Panc1 (cell line): ENCODE measurements at regions not wholly inside any gene's neighbourhood (a gene's known extent, or its start where the extent isn't known, plus 50 kb on each side); places are given as distances from the start of the nearest gene placed in this dataset.

ENCODE experiments used
- ATAC-seq: fragments of 200-7000 bp; cut with Tn5 transposase; 2 replicates; pipeline ENCODE4 v1.9.1; 2020; ENCODE audit warnings: mild to moderate bottlenecking, moderate library complexity
- BruUV-seq: library from RNA; stranded (reverse); fragments of 400-500 nt; replicated peaks from 2 replicates; lab custom pipeline; 2021; lab: Mats Ljungman, UMichigan
- CTCF ChIA-PET: fragments of 300-600 bp; sonication (Branson Sonifier 250); formaldehyde crosslinking; loops from one replicate; lab custom pipeline; 2022; ENCODE audit warnings: antibody characterized with exemption; lab: Charles Lee
- POLR2A ChIA-PET: fragments of 300-600 bp; sonication (Branson Sonifier 250); formaldehyde crosslinking; loops from one replicate; lab custom pipeline; 2022; ENCODE audit warnings: antibody characterized with exemption; lab: Charles Lee
- DNase-seq: peaks from one replicate; pipeline ENCODE4 v3.0.0-alpha.2; 2010; ENCODE audit warnings: low read depth, low spot score
- H3K27ac ChIP-seq: 2 replicates; pipeline ENCODE4 v1.5.1; 2011; ENCODE audit warnings: mild to moderate bottlenecking, low read length, inconsistent platforms
- H3K27me3 ChIP-seq: fragments of 200-500 bp; sonication (Bioruptor generic); 2 replicates; pipeline ENCODE4 v1.6.0; 2014; ENCODE audit warnings: low read length, inconsistent platforms; ENCODE audit not compliant: control insufficient read depth, insufficient read depth
- H3K36me3 ChIP-seq: fragments of 200-500 bp; sonication (Bioruptor generic); 2 replicates; pipeline ENCODE4 v1.5.1; 2014; ENCODE audit warnings: inconsistent platforms, mild to moderate bottlenecking, low read length, moderate library complexity; ENCODE audit not compliant: control insufficient read depth, insufficient read depth
- H3K4me1 ChIP-seq: 2 replicates; pipeline ENCODE4 v1.5.1; 2011; ENCODE audit warnings: inconsistent platforms, mild to moderate bottlenecking, low read length, moderate library complexity; ENCODE audit not compliant: control insufficient read depth, insufficient read depth
- H3K4me3 ChIP-seq, 2 experiments: 2 replicates each; pipeline ENCODE4 v1.5.1; 2011 to 2012; ENCODE audit warnings: low read depth in 2 of 2, low read length in 2 of 2, mild to moderate bottlenecking in 2 of 2, inconsistent platforms in 1 of 2, moderate library complexity in 1 of 2
- H3K9me3 ChIP-seq: fragments of 200-500 bp; sonication (Bioruptor generic); 2 replicates; pipeline ENCODE4 v1.5.1; 2014; ENCODE audit warnings: low read depth, mild to moderate bottlenecking, inconsistent platforms, low read length, moderate library complexity; ENCODE audit not compliant: control insufficient read depth, insufficient read depth
- POLR2AphosphoS5 ChIP-seq: IDR thresholded peaks from 2 replicates; pipeline ENCODE4 v1.6.1; 2012; ENCODE audit warnings: mild to moderate bottlenecking, low read depth, low read length, moderate library complexity
- SIN3A ChIP-seq: IDR thresholded peaks from 2 replicates; pipeline ENCODE4 v1.6.1; 2012; ENCODE audit warnings: low read depth, mild to moderate bottlenecking, low read length, moderate library complexity, borderline replicate concordance; ENCODE audit not compliant: insufficient read depth
- TCF7L2 ChIP-seq: IDR thresholded peaks from 2 replicates; pipeline ENCODE4 v1.6.1; 2011; ENCODE audit warnings: mild to moderate bottlenecking, low read depth, low read length, inconsistent platforms
- in situ Hi-C: cut with HindIII; loops from 2 replicates; pipeline ENCODE4 v1.10.0; 2016; ENCODE audit warnings: low sequenced_read_pairs, low pct_unique_long_range_greater_than_20kb
- intact Hi-C: fragments of 100-400 bp; cut with micrococcal nuclease; formaldehyde crosslinking; loops from one replicate; pipeline ENCODE4 v1.10.0; 2022; ENCODE audit not compliant: unreplicated experiment
- TF ChIP-seq, protein P1 (sequence below): fragments of 450-650 bp; IDR thresholded peaks from 2 replicates; pipeline ENCODE4 v1.5.1; 2017; ENCODE audit warnings: mild to moderate bottlenecking
- TF ChIP-seq, protein P2 (sequence below), 2 experiments: IDR thresholded peaks; 2 replicates each; pipeline ENCODE4 v1.6.1; 2011 to 2012; ENCODE audit warnings: low read depth in 2 of 2, control low read depth in 1 of 2, low read length in 1 of 2, mild to moderate bottlenecking in 1 of 2, moderate library complexity in 1 of 2; ENCODE audit not compliant: insufficient read depth in 1 of 2

DNA sequence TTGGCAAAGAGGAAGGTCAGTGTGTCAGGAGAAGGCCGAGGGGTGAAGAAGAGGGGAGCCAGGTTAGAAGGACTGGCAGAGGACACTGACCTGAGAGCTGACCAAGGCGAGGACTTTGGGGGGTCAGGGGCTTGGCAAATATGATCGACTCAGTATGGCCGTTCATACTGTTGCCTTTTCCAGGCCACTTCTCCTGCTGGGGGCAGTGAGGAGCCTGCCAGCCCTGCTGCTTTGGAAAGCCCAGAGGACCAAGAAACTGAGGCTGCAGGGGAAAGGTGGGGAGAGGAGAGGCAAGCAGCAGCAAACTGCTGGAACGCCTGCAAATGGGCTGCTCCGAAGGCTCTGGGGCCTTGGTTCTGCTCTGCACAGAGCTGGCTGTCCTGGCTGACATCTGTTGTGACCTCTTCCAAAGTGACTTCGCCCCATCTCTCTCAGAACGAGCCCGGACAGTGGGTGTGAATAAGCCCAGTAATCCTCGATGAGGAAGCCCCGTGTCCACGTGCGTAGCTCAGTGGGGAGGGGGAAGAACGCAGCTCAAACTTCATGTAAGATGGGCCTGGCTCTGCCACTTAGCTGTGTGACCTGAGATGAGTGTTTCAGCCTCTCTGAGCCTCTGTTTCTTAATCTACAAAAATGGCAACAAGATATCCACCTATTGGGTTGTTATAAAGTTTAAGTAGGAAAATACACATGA lies 111.3 kb downstream of the SALL1 start:
- no TSS peak for BruUV-seq
- in situ Hi-C loops = no loop called here
- intact Hi-C loops = loop anchor here (10.0 kb wide), 1 partner anchor 785 kb away; no protein-coding TSS in a partner anchor
- Histone ChIP-seq H3K9me3 (no peaks in the 10 kb centered on the region), H3K36me3 (no peaks in the 10 kb centered on the region), H3K27me3 (no peaks in the 10 kb centered on the region), H3K4me3 (no peak overlapping the region), H3K4me1 (no peaks in the 10 kb centered on the region), H3K27ac (no peak overlapping the region)
- CTCF ChIA-PET = no interaction called here
- POLR2A ChIA-PET = no interaction called here
- no peak for TF ChIP-seq POLR2AphosphoS5
- no peak for DNase-seq
- no peak for ATAC-seq

DNA sequence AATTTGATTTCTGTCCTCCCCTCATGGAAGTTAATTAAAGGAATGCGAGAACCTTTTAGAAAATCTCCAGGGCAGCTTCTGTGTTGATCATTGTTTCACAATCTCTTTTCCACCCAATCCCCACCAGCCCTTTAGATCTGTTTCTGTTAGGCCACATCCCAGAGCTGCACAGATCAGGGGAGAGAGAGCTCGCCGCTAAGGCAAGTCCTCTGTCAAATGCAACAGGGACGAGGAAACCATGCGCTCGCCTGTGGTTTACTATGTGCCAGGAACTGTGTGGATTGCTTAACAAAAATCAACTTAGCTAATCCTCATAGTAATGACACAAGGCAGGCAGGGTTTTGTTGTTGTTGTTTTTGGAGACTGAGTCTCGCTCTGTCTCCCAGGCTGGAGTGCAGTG lies 115.4 kb downstream of the SALL1 start:
- Histone ChIP-seq H3K9me3 (no peaks in the 10 kb centered on the region), H3K27ac (no peak overlapping the region), H3K36me3 (no peaks in the 10 kb centered on the region), H3K4me3 (no peak overlapping the region), H3K27me3 (no peaks in the 10 kb centered on the region), H3K4me1 (no peaks in the 10 kb centered on the region)
- BruUV-seq = no TSS peak
- TF ChIP-seq, protein P1, sequence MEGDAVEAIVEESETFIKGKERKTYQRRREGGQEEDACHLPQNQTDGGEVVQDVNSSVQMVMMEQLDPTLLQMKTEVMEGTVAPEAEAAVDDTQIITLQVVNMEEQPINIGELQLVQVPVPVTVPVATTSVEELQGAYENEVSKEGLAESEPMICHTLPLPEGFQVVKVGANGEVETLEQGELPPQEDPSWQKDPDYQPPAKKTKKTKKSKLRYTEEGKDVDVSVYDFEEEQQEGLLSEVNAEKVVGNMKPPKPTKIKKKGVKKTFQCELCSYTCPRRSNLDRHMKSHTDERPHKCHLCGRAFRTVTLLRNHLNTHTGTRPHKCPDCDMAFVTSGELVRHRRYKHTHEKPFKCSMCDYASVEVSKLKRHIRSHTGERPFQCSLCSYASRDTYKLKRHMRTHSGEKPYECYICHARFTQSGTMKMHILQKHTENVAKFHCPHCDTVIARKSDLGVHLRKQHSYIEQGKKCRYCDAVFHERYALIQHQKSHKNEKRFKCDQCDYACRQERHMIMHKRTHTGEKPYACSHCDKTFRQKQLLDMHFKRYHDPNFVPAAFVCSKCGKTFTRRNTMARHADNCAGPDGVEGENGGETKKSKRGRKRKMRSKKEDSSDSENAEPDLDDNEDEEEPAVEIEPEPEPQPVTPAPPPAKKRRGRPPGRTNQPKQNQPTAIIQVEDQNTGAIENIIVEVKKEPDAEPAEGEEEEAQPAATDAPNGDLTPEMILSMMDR = no peak
- TF ChIP-seq POLR2AphosphoS5 = no peak
- TF ChIP-seq, protein P2, sequence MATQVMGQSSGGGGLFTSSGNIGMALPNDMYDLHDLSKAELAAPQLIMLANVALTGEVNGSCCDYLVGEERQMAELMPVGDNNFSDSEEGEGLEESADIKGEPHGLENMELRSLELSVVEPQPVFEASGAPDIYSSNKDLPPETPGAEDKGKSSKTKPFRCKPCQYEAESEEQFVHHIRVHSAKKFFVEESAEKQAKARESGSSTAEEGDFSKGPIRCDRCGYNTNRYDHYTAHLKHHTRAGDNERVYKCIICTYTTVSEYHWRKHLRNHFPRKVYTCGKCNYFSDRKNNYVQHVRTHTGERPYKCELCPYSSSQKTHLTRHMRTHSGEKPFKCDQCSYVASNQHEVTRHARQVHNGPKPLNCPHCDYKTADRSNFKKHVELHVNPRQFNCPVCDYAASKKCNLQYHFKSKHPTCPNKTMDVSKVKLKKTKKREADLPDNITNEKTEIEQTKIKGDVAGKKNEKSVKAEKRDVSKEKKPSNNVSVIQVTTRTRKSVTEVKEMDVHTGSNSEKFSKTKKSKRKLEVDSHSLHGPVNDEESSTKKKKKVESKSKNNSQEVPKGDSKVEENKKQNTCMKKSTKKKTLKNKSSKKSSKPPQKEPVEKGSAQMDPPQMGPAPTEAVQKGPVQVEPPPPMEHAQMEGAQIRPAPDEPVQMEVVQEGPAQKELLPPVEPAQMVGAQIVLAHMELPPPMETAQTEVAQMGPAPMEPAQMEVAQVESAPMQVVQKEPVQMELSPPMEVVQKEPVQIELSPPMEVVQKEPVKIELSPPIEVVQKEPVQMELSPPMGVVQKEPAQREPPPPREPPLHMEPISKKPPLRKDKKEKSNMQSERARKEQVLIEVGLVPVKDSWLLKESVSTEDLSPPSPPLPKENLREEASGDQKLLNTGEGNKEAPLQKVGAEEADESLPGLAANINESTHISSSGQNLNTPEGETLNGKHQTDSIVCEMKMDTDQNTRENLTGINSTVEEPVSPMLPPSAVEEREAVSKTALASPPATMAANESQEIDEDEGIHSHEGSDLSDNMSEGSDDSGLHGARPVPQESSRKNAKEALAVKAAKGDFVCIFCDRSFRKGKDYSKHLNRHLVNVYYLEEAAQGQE (IDR thresholded peaks at IDR 0.05; ENCODE audit: insufficient read depth in 1 of 2, low read depth in 2 of 2, low read length in 1 of 2) = no peak
- TF ChIP-seq TCF7L2 = no peak
- no peak for TF ChIP-seq SIN3A
- in situ Hi-C loops = no loop called here
- intact Hi-C loops = no loop called here
- DNase-seq = no peak
- CTCF ChIA-PET = no interaction called here
- POLR2A ChIA-PET = no interaction called here
- ATAC-seq = no peak

DNA sequence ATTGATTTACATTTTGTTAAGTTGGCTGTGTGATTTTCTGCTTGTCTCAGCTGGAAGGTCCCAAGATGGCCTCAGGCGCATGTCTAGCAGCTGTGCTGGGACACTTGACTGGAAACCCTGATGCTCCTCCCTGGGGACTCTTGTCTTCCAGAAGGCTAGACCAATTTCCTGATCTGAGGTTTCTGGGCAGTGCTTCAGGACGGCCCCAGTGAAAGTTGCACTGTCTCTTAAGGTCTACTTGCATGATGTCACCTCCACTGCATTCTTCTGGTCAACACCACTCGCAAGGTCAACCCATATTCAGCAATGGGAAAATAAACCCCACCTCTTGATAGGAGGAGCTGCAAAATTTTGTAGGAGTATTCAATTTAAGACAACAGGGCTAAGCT lies 116.0 kb downstream of the SALL1 start:
- no peaks in the 10 kb centered on the region for H3K27me3 ChIP-seq
- ATAC-seq (no peak), DNase-seq (no peak)
- intact Hi-C loops = no loop called here
- H3K4me1 ChIP-seq = no peaks in the 10 kb centered on the region
- CTCF ChIA-PET = no interaction called here
- in situ Hi-C loops = no loop called here
- H3K36me3 ChIP-seq = no peaks in the 10 kb centered on the region
- H3K27ac ChIP-seq = no peak overlapping the region
- BruUV-seq = no TSS peak
- POLR2A ChIA-PET = no interaction called here
- no peaks in the 10 kb centered on the region for H3K9me3 ChIP-seq
- H3K4me3 ChIP-seq = no peak overlapping the region
- TF ChIP-seq, protein P2 (IDR thresholded peaks at IDR 0.05; ENCODE audit: insufficient read depth in 1 of 2, low read depth in 2 of 2, low read length in 1 of 2) = no peak
- TF ChIP-seq POLR2AphosphoS5 (no peak), SIN3A (no peak), TCF7L2 (no peak)
- TF ChIP-seq, protein P1 = no peak
